ENCODE measurements at regions not wholly inside any gene's neighbourhood (a gene's known extent, or its start where the extent isn't known, plus 50 kb on each side); places are given as distances from the start of the nearest gene placed in this dataset.

DNA sequence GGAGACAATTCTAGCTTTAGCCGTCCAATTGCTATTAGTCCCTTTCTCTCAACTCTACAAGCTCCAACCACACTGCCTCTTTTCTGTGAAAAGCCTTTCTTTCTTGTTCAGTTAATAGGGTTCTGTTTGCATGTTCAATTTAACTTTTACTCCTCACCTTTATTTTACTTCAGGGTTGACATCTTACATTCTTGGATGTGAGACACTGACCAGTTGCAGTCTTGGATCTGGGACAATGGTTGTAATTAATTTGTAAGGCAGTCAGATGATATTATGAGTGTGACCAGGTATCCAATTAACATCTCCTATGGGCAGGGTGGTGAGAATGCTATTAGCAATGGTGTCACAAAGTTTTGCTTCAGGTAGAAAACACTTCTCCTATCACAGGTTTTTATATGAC lies 774.5 kb downstream of the TLR4 start:
- TF ChIP-seq SIN3A (IDR thresholded peaks at IDR 0.05; ENCODE audit: borderline replicate concordance, insufficient read depth, low read length) = no peak
- no peak for TF ChIP-seq POLR2AphosphoS5 (IDR thresholded peaks at IDR 0.05; ENCODE audit: low read depth, low read length)
- TF ChIP-seq FOXP2 (optimal IDR thresholded peaks at IDR 0.05; ENCODE audit: borderline replicate concordance, extremely low read depth, extremely low read length, insufficient read depth) = no peak
- TF ChIP-seq, protein P1, sequence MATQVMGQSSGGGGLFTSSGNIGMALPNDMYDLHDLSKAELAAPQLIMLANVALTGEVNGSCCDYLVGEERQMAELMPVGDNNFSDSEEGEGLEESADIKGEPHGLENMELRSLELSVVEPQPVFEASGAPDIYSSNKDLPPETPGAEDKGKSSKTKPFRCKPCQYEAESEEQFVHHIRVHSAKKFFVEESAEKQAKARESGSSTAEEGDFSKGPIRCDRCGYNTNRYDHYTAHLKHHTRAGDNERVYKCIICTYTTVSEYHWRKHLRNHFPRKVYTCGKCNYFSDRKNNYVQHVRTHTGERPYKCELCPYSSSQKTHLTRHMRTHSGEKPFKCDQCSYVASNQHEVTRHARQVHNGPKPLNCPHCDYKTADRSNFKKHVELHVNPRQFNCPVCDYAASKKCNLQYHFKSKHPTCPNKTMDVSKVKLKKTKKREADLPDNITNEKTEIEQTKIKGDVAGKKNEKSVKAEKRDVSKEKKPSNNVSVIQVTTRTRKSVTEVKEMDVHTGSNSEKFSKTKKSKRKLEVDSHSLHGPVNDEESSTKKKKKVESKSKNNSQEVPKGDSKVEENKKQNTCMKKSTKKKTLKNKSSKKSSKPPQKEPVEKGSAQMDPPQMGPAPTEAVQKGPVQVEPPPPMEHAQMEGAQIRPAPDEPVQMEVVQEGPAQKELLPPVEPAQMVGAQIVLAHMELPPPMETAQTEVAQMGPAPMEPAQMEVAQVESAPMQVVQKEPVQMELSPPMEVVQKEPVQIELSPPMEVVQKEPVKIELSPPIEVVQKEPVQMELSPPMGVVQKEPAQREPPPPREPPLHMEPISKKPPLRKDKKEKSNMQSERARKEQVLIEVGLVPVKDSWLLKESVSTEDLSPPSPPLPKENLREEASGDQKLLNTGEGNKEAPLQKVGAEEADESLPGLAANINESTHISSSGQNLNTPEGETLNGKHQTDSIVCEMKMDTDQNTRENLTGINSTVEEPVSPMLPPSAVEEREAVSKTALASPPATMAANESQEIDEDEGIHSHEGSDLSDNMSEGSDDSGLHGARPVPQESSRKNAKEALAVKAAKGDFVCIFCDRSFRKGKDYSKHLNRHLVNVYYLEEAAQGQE (IDR thresholded peaks at IDR 0.05; ENCODE audit: insufficient read depth in 1 of 2, low read depth in 2 of 2, low read length in 2 of 2) = no peak
- no peak for TF ChIP-seq TAF1 (IDR thresholded peaks at IDR 0.05; ENCODE audit: borderline replicate concordance, insufficient read depth, low read length)
